Common myeloid progenitor, CD34-positive (primary cell): ENCODE measurements at regions not wholly inside any gene's neighbourhood (a gene's known extent, or its start where the extent isn't known, plus 50 kb on each side); places are given as distances from the start of the nearest gene placed in this dataset.
"Not testable (repeated sequence)": the region's sequence is repeated elsewhere in the genome, so short reads cannot be mapped to it uniquely, and the experiment has no call there.

Source experiments
- CTCF ChIA-PET: fragments of 350-600 bp; sonication (Branson Sonifier 250); formaldehyde crosslinking; loops from one replicate; lab custom pipeline; 2021; ENCODE audit warnings: antibody characterized with exemption; lab: Charles Lee
- POLR2A ChIA-PET: fragments of 350-600 bp; sonication (Branson Sonifier 250); formaldehyde crosslinking; loops from one replicate; lab custom pipeline; 2021; ENCODE audit warnings: antibody characterized with exemption; lab: Charles Lee
- DNase-seq, 3 donors: peaks; one replicate each; pipeline versions ENCODE4 v3.0.0 to v3.0.0-alpha.2; 2013
- H3K27ac ChIP-seq, 2 experiments: 1 replicate in 1 of 2; 2 replicates in 1 of 2; pipeline ENCODE4 v1.7.0; 2013; ENCODE audit warnings: inconsistent platforms in 2 of 2, low read length in 2 of 2, mild to moderate bottlenecking in 2 of 2, low read depth in 1 of 2, moderate library complexity in 1 of 2; ENCODE audit not compliant: severe bottlenecking in 2 of 2, insufficient read depth in 1 of 2, poor library complexity in 1 of 2
- H3K27me3 ChIP-seq, 5 experiments: replicated peaks in 2 of 5; 1 replicate in 3 of 5; 2 replicates in 2 of 5; pipeline versions ENCODE4 v1.6.1 to v1.7.0; 2013; ENCODE audit warnings: low read length in 4 of 5, mild to moderate bottlenecking in 2 of 5, moderate library complexity in 2 of 5, inconsistent platforms in 1 of 5; ENCODE audit not compliant: insufficient read depth in 5 of 5, control insufficient read depth in 4 of 5
- H3K36me3 ChIP-seq, 4 experiments: 1 replicate in 2 of 4; 2 replicates in 2 of 4; pipeline versions ENCODE4 v1.6.1 to v1.7.0; 2013; ENCODE audit warnings: low read length in 3 of 4, control low read depth in 1 of 4, mild to moderate bottlenecking in 1 of 4; ENCODE audit not compliant: control insufficient read depth in 4 of 4, insufficient read depth in 4 of 4
- H3K4me1 ChIP-seq, 4 experiments: 1 replicate in 3 of 4; 2 replicates in 1 of 4; pipeline versions ENCODE4 v1.6.1 to v1.7.1; 2013; ENCODE audit warnings: low read length in 3 of 4, mild to moderate bottlenecking in 3 of 4, control low read depth in 1 of 4, inconsistent platforms in 1 of 4, moderate library complexity in 1 of 4; ENCODE audit not compliant: control insufficient read depth in 4 of 4, insufficient read depth in 4 of 4; ENCODE audit errors: control extremely low read depth in 1 of 4
- H3K4me3 ChIP-seq, 7 experiments: 1 replicate in 4 of 7; 2 replicates in 3 of 7; pipeline versions ENCODE4 v1.5.1 to v1.7.0; 2013; ENCODE audit warnings: mild to moderate bottlenecking in 7 of 7, low read length in 6 of 7, moderate library complexity in 6 of 7, inconsistent platforms in 2 of 7, low read depth in 2 of 7, control low read depth in 1 of 7; ENCODE audit not compliant: insufficient read depth in 4 of 7, control insufficient read depth in 1 of 7; ENCODE audit errors: extremely low read depth in 1 of 7
- H3K9me3 ChIP-seq, 5 experiments: 1 replicate in 4 of 5; 2 replicates in 1 of 5; pipeline versions ENCODE4 v1.6.1 to v1.7.1; 2013; ENCODE audit warnings: low read length in 4 of 5, mild to moderate bottlenecking in 2 of 5, inconsistent platforms in 1 of 5, low read depth in 1 of 5, moderate library complexity in 1 of 5; ENCODE audit not compliant: control insufficient read depth in 4 of 5, insufficient read depth in 2 of 5; ENCODE audit errors: control extremely low read depth in 1 of 5
- WGBS: methylation state at CpG from one replicate; pipeline ENCODE4 v1.1.5; 2013; ENCODE audit not compliant: insufficient coverage; 5-methylcytosine and 5-hydroxymethylcytosine counted together

GRCh38 chr16:5203675-5204074 lies 106.1 kb upstream of the EEF2KMT start:
- CTCF ChIA-PET, H3K4me3 ChIP-seq, POLR2A ChIA-PET, H3K27ac ChIP-seq, H3K4me1 ChIP-seq, H3K36me3 ChIP-seq, H3K27me3 ChIP-seq, DNase-seq, H3K9me3 ChIP-seq: not testable (repeated sequence)
- WGBS: 92% methylated on average over 4 of the region's 14 CpGs

GRCh38 chr16:5200123-5200522 lies 102.5 kb upstream of the EEF2KMT start:
- DNase-seq: no peak
- Histone ChIP-seq H3K4me1 (no peaks in the 10 kb centered on the region), H3K27me3 (peaks cover 0 to 2% (median 0%) of the 10 kb centered on the region in 5 experiments), H3K27ac (no peak overlapping the region), H3K36me3 (no peaks in the 10 kb centered on the region), H3K9me3 (peaks cover 0 to 3% (median 0%) of the 10 kb centered on the region in 5 experiments), H3K4me3 (no peak overlapping the region)
- CTCF ChIA-PET: no interaction called here
- POLR2A ChIA-PET: no interaction called here

GRCh38 chr16:5196204-5196603 lies 98.6 kb upstream of the EEF2KMT start:
- no peaks in the 10 kb centered on the region for H3K36me3 ChIP-seq
- H3K4me1 ChIP-seq: no peaks in the 10 kb centered on the region
- POLR2A ChIA-PET: no interaction called here
- no peak overlapping the region for H3K27ac ChIP-seq
- CTCF ChIA-PET: no interaction called here
- no peak for DNase-seq
- peaks cover 0 to 8% (median 4%) of the 10 kb centered on the region in 5 experiments for H3K27me3 ChIP-seq
- H3K9me3 ChIP-seq: peaks cover 0 to 3% (median 0%) of the 10 kb centered on the region in 5 experiments
- H3K4me3 ChIP-seq: no peak overlapping the region
- WGBS: 92% methylated on average over 2 of the region's 3 CpGs

- H3K36me3 ChIP-seq: no peaks in the 10 kb centered on the region
- POLR2A ChIA-PET: no interaction called here
- H3K27me3 ChIP-seq: peaks cover 0 to 8% (median 4%) of the 10 kb centered on the region in 5 experiments
- H3K4me3 ChIP-seq: no peak overlapping the region
- peaks cover 0 to 3% (median 0%) of the 10 kb centered on the region in 5 experiments for H3K9me3 ChIP-seq
- CTCF ChIA-PET: no interaction called here
- no peak for DNase-seq
- 83% methylated on average over 5 of the region's 11 CpGs for WGBS
- H3K27ac ChIP-seq: no peak overlapping the region
- H3K4me1 ChIP-seq: no peaks in the 10 kb centered on the region
Measured at GRCh38 chr16:5193861-5194260, 96.3 kb upstream of the EEF2KMT start.

- CTCF ChIA-PET: no interaction called here
- no peaks in the 10 kb centered on the region for H3K36me3 ChIP-seq
- WGBS: 100% methylated on average over 1 of the region's 1 CpG
- no peaks in the 10 kb centered on the region for H3K4me1 ChIP-seq
- H3K27me3 ChIP-seq: peaks cover 0 to 3% (median 0%) of the 10 kb centered on the region in 5 experiments
- no peak overlapping the region for H3K4me3 ChIP-seq
- no peak for DNase-seq
- no peaks in the 10 kb centered on the region for H3K9me3 ChIP-seq
- H3K27ac ChIP-seq: no peak overlapping the region
- POLR2A ChIA-PET: no interaction called here
Measured at GRCh38 chr16:5188989-5189352, 91.4 kb upstream of the EEF2KMT start.

- no peaks in the 10 kb centered on the region for H3K4me1 ChIP-seq
- ChIA-PET CTCF (no interaction called here), POLR2A (no interaction called here)
- H3K4me3 ChIP-seq: no peak overlapping the region
- H3K27me3 ChIP-seq: peaks cover 0 to 3% (median 0%) of the 10 kb centered on the region in 5 experiments
- H3K36me3 ChIP-seq: no peaks in the 10 kb centered on the region
- WGBS: 65% methylated on average over 7 of the region's 10 CpGs
- no peak overlapping the region for H3K27ac ChIP-seq
- no peaks in the 10 kb centered on the region for H3K9me3 ChIP-seq
- DNase-seq: no peak
Measured at GRCh38 chr16:5188318-5188988, 90.9 kb upstream of the EEF2KMT start.

GRCh38 chr16:5187402-5187952 lies 89.9 kb upstream of the EEF2KMT start:
- Histone ChIP-seq H3K27me3 (peaks cover 0 to 2% (median 0%) of the 10 kb centered on the region in 5 experiments), H3K36me3 (no peaks in the 10 kb centered on the region), H3K4me3 (no peak overlapping the region), H3K27ac (no peak overlapping the region), H3K9me3 (no peaks in the 10 kb centered on the region), H3K4me1 (no peaks in the 10 kb centered on the region)
- no peak for DNase-seq
- WGBS: 99% methylated on average over 14 of the region's 14 CpGs
- CTCF ChIA-PET: no interaction called here
- POLR2A ChIA-PET: no interaction called here
